Caco-2 (cell line): ENCODE measurements at regions not wholly inside any gene's neighbourhood (a gene's known extent, or its start where the extent isn't known, plus 50 kb on each side); places are given as distances from the start of the nearest gene placed in this dataset.

Experiments
- BruUV-seq: library from RNA; stranded (reverse); fragments of 400-500 nt; replicated peaks from 2 replicates; lab custom pipeline; 2021; lab: Mats Ljungman, UMichigan
- CTCF ChIA-PET: fragments of 300-600 bp; sonication (Branson Sonifier 250); formaldehyde crosslinking; loops from one replicate; lab custom pipeline; 2022; ENCODE audit warnings: antibody characterized with exemption; lab: Charles Lee
- POLR2A ChIA-PET: fragments of 300-600 bp; sonication (Branson Sonifier 250); formaldehyde crosslinking; loops from one replicate; lab custom pipeline; 2022; ENCODE audit warnings: antibody characterized with exemption; lab: Charles Lee
- DNase-seq, 2 experiments: peaks; one replicate each; pipeline versions ENCODE4 v3.0.0 to v3.0.0-alpha.2; 2020 to 2022
- H3K27me3 ChIP-seq: replicated peaks from 2 replicates; pipeline ENCODE4 v1.6.0; 2011; ENCODE audit warnings: low read length; ENCODE audit not compliant: control insufficient read depth, insufficient read depth
- H3K36me3 ChIP-seq: 2 replicates; pipeline ENCODE4 v1.5.1; 2011; ENCODE audit warnings: low read length; ENCODE audit not compliant: control insufficient read depth, insufficient read depth
- H3K4me1 ChIP-seq: fragments of 250-450 bp; sonication (Bioruptor Pico); 2 replicates; pipeline ENCODE4 v1.5.1; 2020; ENCODE audit warnings: mild to moderate bottlenecking
- H3K4me3 ChIP-seq: 2 replicates; pipeline ENCODE4 v1.5.1; 2011; ENCODE audit warnings: low read depth, mild to moderate bottlenecking, control low read depth, low read length
- H3K9me3 ChIP-seq: fragments of 250-450 bp; sonication (Bioruptor Pico); 2 replicates; pipeline ENCODE4 v1.5.1; 2020; ENCODE audit warnings: mild to moderate bottlenecking, moderate library complexity
- H3K27ac Mint-ChIP-seq: one replicate; pipeline ENCODE4 v1.8.0; 2022; ENCODE audit warnings: mixed read lengths; ENCODE audit not compliant: unreplicated experiment
- H3K27me3 Mint-ChIP-seq: one replicate; pipeline ENCODE4 v1.8.0; 2022; ENCODE audit warnings: mixed read lengths; ENCODE audit not compliant: insufficient read depth, unreplicated experiment
- H3K36me3 Mint-ChIP-seq: one replicate; pipeline ENCODE4 v1.8.0; 2022; ENCODE audit warnings: mild to moderate bottlenecking, mixed read lengths; ENCODE audit not compliant: insufficient read depth, unreplicated experiment
- H3K4me1 Mint-ChIP-seq: one replicate; pipeline ENCODE4 v1.8.0; 2022; ENCODE audit warnings: low read depth, mixed read lengths; ENCODE audit not compliant: unreplicated experiment
- H3K4me3 Mint-ChIP-seq: one replicate; pipeline ENCODE4 v1.8.0; 2022; ENCODE audit warnings: mild to moderate bottlenecking, moderate library complexity, mixed read lengths; ENCODE audit not compliant: unreplicated experiment
- H3K9me3 Mint-ChIP-seq: one replicate; pipeline ENCODE4 v1.8.0; 2022; ENCODE audit warnings: mixed read lengths; ENCODE audit not compliant: unreplicated experiment
- CTCF ChIP-seq, 2 experiments: fragments of 200-600 bp in 1 of 2; IDR thresholded peaks; 1 replicate in 1 of 2; 2 replicates in 1 of 2; pipeline versions ENCODE4 v1.5.1 to v1.8.0; 2011 to 2022; ENCODE audit warnings: antibody characterized with exemption in 1 of 2, control low read depth in 1 of 2, inconsistent platforms in 1 of 2, low read depth in 1 of 2, low read length in 1 of 2, mild to moderate bottlenecking in 1 of 2, moderate library complexity in 1 of 2; ENCODE audit not compliant: insufficient read depth in 1 of 2, severe bottlenecking in 1 of 2, unreplicated experiment in 1 of 2
- intact Hi-C: fragments of 100-400 bp; cut with micrococcal nuclease; formaldehyde crosslinking; loops from one replicate; pipeline ENCODE4 v1.10.0; 2022; ENCODE audit not compliant: unreplicated experiment

GRCh38 chr3:144429719-144430121, 458.1 kb downstream of the DIPK2A start:
- no peaks in the 10 kb centered on the region for H3K4me1 ChIP-seq
- ChIA-PET POLR2A (no interaction called here), CTCF (no interaction called here)
- no peak for DNase-seq
- TF ChIP-seq CTCF (IDR thresholded peaks at IDR 0.05; ENCODE audit: insufficient read depth in 1 of 2, low read depth in 1 of 2, low read length in 1 of 2, severe bottlenecking in 1 of 2, unreplicated experiment in 1 of 2): no peak
- H3K27me3 ChIP-seq: no peaks in the 10 kb centered on the region
- Mint-ChIP-seq H3K4me1 (no peaks in the 10 kb centered on the region), H3K9me3 (no peaks in the 10 kb centered on the region), H3K4me3 (no peak overlapping the region), H3K27me3 (no peaks in the 10 kb centered on the region), H3K36me3 (no peaks in the 10 kb centered on the region), H3K27ac (no peak overlapping the region)
- no peak overlapping the region for H3K4me3 ChIP-seq
- H3K9me3 ChIP-seq: no peaks in the 10 kb centered on the region
- H3K36me3 ChIP-seq: no peaks in the 10 kb centered on the region
- no TSS peak for BruUV-seq
- intact Hi-C loops: no loop called here

- intact Hi-C loops: no loop called here
- Mint-ChIP-seq H3K36me3 (no peaks in the 10 kb centered on the region), H3K4me1 (no peaks in the 10 kb centered on the region)
These were observed 459.5 kb downstream of the DIPK2A start for GRCh38 chr3:144431134-144431533.

GRCh38 chr3:144433006-144433405, 461.4 kb downstream of the DIPK2A start:
- Mint-ChIP-seq H3K9me3 (no peaks in the 10 kb centered on the region), H3K4me3 (no peak overlapping the region), H3K4me1 (no peaks in the 10 kb centered on the region), H3K36me3 (no peaks in the 10 kb centered on the region), H3K27me3 (no peaks in the 10 kb centered on the region), H3K27ac (no peak overlapping the region)
- no peak for DNase-seq
- no TSS peak for BruUV-seq
- Histone ChIP-seq H3K4me1 (no peaks in the 10 kb centered on the region), H3K9me3 (no peaks in the 10 kb centered on the region), H3K36me3 (no peaks in the 10 kb centered on the region), H3K27me3 (no peaks in the 10 kb centered on the region), H3K4me3 (no peak overlapping the region)
- ChIA-PET CTCF (no interaction called here), POLR2A (no interaction called here)
- intact Hi-C loops: no loop called here
- no peak for TF ChIP-seq CTCF (IDR thresholded peaks at IDR 0.05; ENCODE audit: insufficient read depth in 1 of 2, low read depth in 1 of 2, low read length in 1 of 2, severe bottlenecking in 1 of 2, unreplicated experiment in 1 of 2)

More at GRCh38 chr3:144431134-144431533, 459.5 kb downstream of the DIPK2A start:
- ChIA-PET POLR2A (no interaction called here), CTCF (no interaction called here)
- no peaks in the 10 kb centered on the region for H3K9me3 Mint-ChIP-seq
- no TSS peak for BruUV-seq
- H3K4me3 Mint-ChIP-seq: no peak overlapping the region
- DNase-seq: no peak
- no peaks in the 10 kb centered on the region for H3K4me1 ChIP-seq
- H3K27me3 Mint-ChIP-seq: no peaks in the 10 kb centered on the region
- H3K36me3 ChIP-seq: no peaks in the 10 kb centered on the region
- H3K9me3 ChIP-seq: no peaks in the 10 kb centered on the region
- H3K27ac Mint-ChIP-seq: no peak overlapping the region
- no peak overlapping the region for H3K4me3 ChIP-seq
- H3K27me3 ChIP-seq: no peaks in the 10 kb centered on the region
- TF ChIP-seq CTCF (IDR thresholded peaks at IDR 0.05; ENCODE audit: insufficient read depth in 1 of 2, low read depth in 1 of 2, low read length in 1 of 2, severe bottlenecking in 1 of 2, unreplicated experiment in 1 of 2): no peak
